ENCODE measurements at regions not wholly inside any gene's neighbourhood (a gene's known extent, or its start where the extent isn't known, plus 50 kb on each side); places are given as distances from the start of the nearest gene placed in this dataset.

- H3K4me2 ChIP-seq (replicated peaks; ENCODE audit: low read depth, low read length, poor library complexity, severe bottlenecking) = no peak overlapping the region
- CTCF ChIA-PET = no interaction called here
- Mint-ChIP-seq H3K4me3 (no peak overlapping the region), H3K27ac (no peak overlapping the region), H3K27me3 (peaks cover 17% of the 10 kb centered on the region), H3K4me1 (no peaks in the 10 kb centered on the region), H3K9me3 (ENCODE audit: insufficient read depth) (no peaks in the 10 kb centered on the region)
- no peak overlapping the region for H3K4me3 ChIP-seq (ENCODE audit: control extremely low read depth in 1 of 5, extremely low read depth in 1 of 5, insufficient read depth in 1 of 5, low read depth in 2 of 5, low read length in 4 of 5)
- ATAC-seq (ENCODE audit: low read depth) (no peak), DNase-seq (no peak)
- no peak overlapping the region for H2AFZ ChIP-seq (ENCODE audit: insufficient read depth, low read depth, low read length, poor library complexity, severe bottlenecking)
- 67% methylated on average over 3 of the region's 8 CpGs for WGBS (ENCODE audit: insufficient coverage)
- H3K79me2 ChIP-seq (ENCODE audit: control insufficient read depth, insufficient read depth, low read length) = no peaks in the 10 kb centered on the region
- H3K36me3 ChIP-seq (replicated peaks in 1 of 2; ENCODE audit: control extremely low read depth in 1 of 2, control insufficient read depth in 1 of 2, extremely low read depth in 1 of 2, insufficient read depth in 2 of 2, low read length in 1 of 2) = no peaks in the 10 kb centered on the region
- H3K9ac ChIP-seq (ENCODE audit: low read length) = no peak overlapping the region
- TF ChIP-seq EZH2 (IDR thresholded peaks at IDR 0.05; ENCODE audit: borderline replicate concordance, insufficient read depth, low read depth, low read length, poor library complexity, severe bottlenecking) = no peak
- no peak for TF ChIP-seq CTCF (IDR thresholded peaks at IDR 0.05)
- intact Hi-C loops (cut with micrococcal nuclease) = no loop called here
- H3K4me1 ChIP-seq (ENCODE audit: control insufficient read depth in 2 of 2, insufficient read depth in 2 of 2, low read length in 2 of 2) = no peaks in the 10 kb centered on the region
- peaks cover 0 to 27% (median 5%) of the 10 kb centered on the region in 4 experiments for H3K27me3 ChIP-seq (replicated peaks in 1 of 4; ENCODE audit: control extremely low read depth in 1 of 4, control insufficient read depth in 3 of 4, insufficient read depth in 4 of 4, low read length in 3 of 4)
- H4K20me1 ChIP-seq (ENCODE audit: control insufficient read depth, insufficient read depth, low read length, poor library complexity, severe bottlenecking) = no peaks in the 10 kb centered on the region
- H3K9me3 ChIP-seq (ENCODE audit: control extremely low read depth in 1 of 3, control insufficient read depth in 2 of 3, insufficient read depth in 1 of 3, low read length in 2 of 3) = no peaks in the 10 kb centered on the region
- H3K27ac ChIP-seq (ENCODE audit: low read length in 2 of 2) = no peak overlapping the region
- POLR2A ChIA-PET = no interaction called here
These were observed 89.5 kb upstream of the HOXC13 start for GRCh38 chr12:53849113-53849512.

GRCh38 chr12:53849656-53850055, 89.0 kb upstream of the HOXC13 start:
- H3K27me3 ChIP-seq (replicated peaks in 1 of 4; ENCODE audit: control extremely low read depth in 1 of 4, control insufficient read depth in 3 of 4, insufficient read depth in 4 of 4, low read length in 3 of 4) = peaks cover 0 to 27% (median 7%) of the 10 kb centered on the region in 4 experiments
- TF ChIP-seq CTCF (IDR thresholded peaks at IDR 0.05) (no peak), EZH2 (IDR thresholded peaks at IDR 0.05; ENCODE audit: borderline replicate concordance, insufficient read depth, low read depth, low read length, poor library complexity, severe bottlenecking) (no peak)
- no peak overlapping the region for H2AFZ ChIP-seq (ENCODE audit: insufficient read depth, low read depth, low read length, poor library complexity, severe bottlenecking)
- no peaks in the 10 kb centered on the region for H4K20me1 ChIP-seq (ENCODE audit: control insufficient read depth, insufficient read depth, low read length, poor library complexity, severe bottlenecking)
- Mint-ChIP-seq H3K4me1 (no peaks in the 10 kb centered on the region), H3K27ac (no peak overlapping the region), H3K4me3 (no peak overlapping the region), H3K27me3 (peaks cover 15% of the 10 kb centered on the region), H3K9me3 (ENCODE audit: insufficient read depth) (no peaks in the 10 kb centered on the region)
- H3K36me3 ChIP-seq (replicated peaks in 1 of 2; ENCODE audit: control extremely low read depth in 1 of 2, control insufficient read depth in 1 of 2, extremely low read depth in 1 of 2, insufficient read depth in 2 of 2, low read length in 1 of 2) = no peaks in the 10 kb centered on the region
- H3K4me1 ChIP-seq (ENCODE audit: control insufficient read depth in 2 of 2, insufficient read depth in 2 of 2, low read length in 2 of 2) = no peaks in the 10 kb centered on the region
- intact Hi-C loops (cut with micrococcal nuclease) = no loop called here
- no peak overlapping the region for H3K9ac ChIP-seq (ENCODE audit: low read length)
- no peak overlapping the region for H3K4me2 ChIP-seq (replicated peaks; ENCODE audit: low read depth, low read length, poor library complexity, severe bottlenecking)
- H3K4me3 ChIP-seq (ENCODE audit: control extremely low read depth in 1 of 5, extremely low read depth in 1 of 5, insufficient read depth in 1 of 5, low read depth in 2 of 5, low read length in 4 of 5) = no peak overlapping the region
- no peaks in the 10 kb centered on the region for H3K9me3 ChIP-seq (ENCODE audit: control extremely low read depth in 1 of 3, control insufficient read depth in 2 of 3, insufficient read depth in 1 of 3, low read length in 2 of 3)
- no peak overlapping the region for H3K27ac ChIP-seq (ENCODE audit: low read length in 2 of 2)
- H3K79me2 ChIP-seq (ENCODE audit: control insufficient read depth, insufficient read depth, low read length) = no peaks in the 10 kb centered on the region
- DNase-seq (no peak), ATAC-seq (ENCODE audit: low read depth) (no peak)
- CTCF ChIA-PET = no interaction called here
- POLR2A ChIA-PET = no interaction called here
